SK-N-SH (cell line): ENCODE measurements at regions not wholly inside any gene's neighbourhood (a gene's known extent, or its start where the extent isn't known, plus 50 kb on each side); places are given as distances from the start of the nearest gene placed in this dataset.

Experiments used
- CTCF ChIA-PET: fragments of 300-600, 350-600 bp; formaldehyde crosslinking; extraction: SDS; loops from one replicate; lab custom pipeline; 2021; lab: Yijun Ruan, JAX
- POLR2A ChIA-PET: fragments of 350-600 bp; sonication (Branson Sonifier 250); formaldehyde crosslinking; extraction: SDS; loops from one replicate; lab custom pipeline; 2020; ENCODE audit warnings: antibody characterized with exemption, inconsistent platforms; lab: Yijun Ruan, JAX
- DNase-seq: peaks from one replicate; pipeline ENCODE4 v3.0.0; 2012
- H2AFZ ChIP-seq: fragments of 200-600 bp; sonication (generic); 2 replicates; pipeline ENCODE4 v1.8.1; 2016; ENCODE audit warnings: antibody characterized with exemption, mild to moderate bottlenecking, low read depth
- H3F3A ChIP-seq: fragments of 200-600 bp; sonication (generic); replicated peaks from 2 replicates; pipeline ENCODE3; 2016; ENCODE audit warnings: antibody characterized with exemption, mild to moderate bottlenecking; ENCODE audit not compliant: insufficient read depth
- H3K27ac ChIP-seq, 2 experiments: fragments of 200-500 bp in 1 of 2; fragments of 200-600 bp in 1 of 2; sonication (Bioruptor generic) in 1 of 2; sonication (generic), shearing (Covaris generic) in 1 of 2; 2 replicates each; pipeline versions ENCODE4 v1.5.1 to v1.6.1; 2014 to 2016; ENCODE audit warnings: low read depth in 2 of 2, inconsistent platforms in 1 of 2, low read length in 1 of 2, mild to moderate bottlenecking in 1 of 2, mixed read lengths in 1 of 2
- H3K27me3 ChIP-seq: fragments of 200-600 bp; sonication (generic), shearing (Covaris generic); 2 replicates; pipeline ENCODE4 v1.6.1; 2016; ENCODE audit warnings: mixed run types; ENCODE audit not compliant: insufficient read depth
- H3K36me3 ChIP-seq, 2 experiments: fragments of 200-500 bp in 1 of 2; fragments of 200-600 bp in 1 of 2; sonication (Bioruptor generic) in 1 of 2; sonication (generic) in 1 of 2; replicated peaks in 1 of 2; 2 replicates each; pipeline versions ENCODE3 to v1.5.1; 2014 to 2016; ENCODE audit warnings: low read length in 1 of 2, mild to moderate bottlenecking in 1 of 2; ENCODE audit not compliant: insufficient read depth in 2 of 2, control insufficient read depth in 1 of 2
- H3K4me1 ChIP-seq, 2 experiments: fragments of 200-500 bp in 1 of 2; fragments of 200-600 bp in 1 of 2; sonication (Bioruptor generic) in 1 of 2; sonication (generic), shearing (Covaris generic) in 1 of 2; 2 replicates each; pipeline versions ENCODE4 v1.5.1 to v1.6.1; 2014 to 2016; ENCODE audit warnings: low read depth in 1 of 2, low read length in 1 of 2, mixed run types in 1 of 2; ENCODE audit not compliant: insufficient read depth in 2 of 2, control insufficient read depth in 1 of 2
- H3K4me2 ChIP-seq: fragments of 200-600 bp; sonication (generic), shearing (Covaris generic); 2 replicates; pipeline ENCODE4 v1.6.1; 2017; ENCODE audit warnings: mixed run types
- H3K4me3 ChIP-seq, 2 experiments: fragments of 200-500 bp in 1 of 2; fragments of 200-600 bp in 1 of 2; sonication (Bioruptor generic) in 1 of 2; sonication (generic), shearing (Covaris generic) in 1 of 2; 2 replicates each; pipeline versions ENCODE4 v1.5.1 to v1.8.1; 2014 to 2016; ENCODE audit warnings: low read depth in 2 of 2, inconsistent platforms in 1 of 2, low read length in 1 of 2, mild to moderate bottlenecking in 1 of 2, mixed read lengths in 1 of 2, moderate library complexity in 1 of 2
- H3K79me2 ChIP-seq: fragments of 200-600 bp; sonication (generic); 2 replicates; pipeline ENCODE4 v1.8.1; 2017; ENCODE audit warnings: mild to moderate bottlenecking; ENCODE audit not compliant: insufficient read depth
- H3K9ac ChIP-seq: fragments of 200-600 bp; sonication (generic); 2 replicates; pipeline ENCODE4 v1.6.1; 2017; ENCODE audit warnings: mixed run types
- H3K9me2 ChIP-seq: fragments of 200-600 bp; sonication (generic); 2 replicates; pipeline ENCODE4 v1.6.1; 2017; ENCODE audit warnings: mixed run types
- H3K9me3 ChIP-seq: fragments of 200-600 bp; sonication (generic); 2 replicates; pipeline ENCODE4 v1.6.1; 2017; ENCODE audit warnings: mixed run types, mild to moderate bottlenecking, moderate library complexity
- H4K20me1 ChIP-seq: fragments of 200-600 bp; sonication (generic); 2 replicates; pipeline ENCODE4 v1.6.1; 2017; ENCODE audit warnings: mild to moderate bottlenecking, mixed run types; ENCODE audit not compliant: insufficient read depth
- CHD2 ChIP-seq: fragments of 150-350 bp; IDR thresholded peaks from 2 replicates; pipeline ENCODE4 v1.6.1; 2018; ENCODE audit warnings: low read length; ENCODE audit not compliant: partially characterized antibody
- ELF1 ChIP-seq: IDR thresholded peaks from 2 replicates; pipeline ENCODE4 v1.4.0; 2012
- EP300 ChIP-seq, 2 experiments: IDR thresholded peaks; 2 replicates each; pipeline versions ENCODE4 v1.4.0 to v1.6.1; 2012; ENCODE audit warnings: borderline replicate concordance in 1 of 2, low read depth in 1 of 2, low read length in 1 of 2
- EZH2phosphoT487 ChIP-seq: fragments of 200-600 bp; sonication (generic); IDR thresholded peaks from 2 replicates; pipeline ENCODE4 v1.6.1; 2017; ENCODE audit warnings: low read depth, mixed run types, mild to moderate bottlenecking, antibody characterized with exemption, moderate library complexity, borderline replicate concordance
- FOXJ3 ChIP-seq: sonication (generic); formaldehyde crosslinking; IDR thresholded peaks from 2 replicates; pipeline ENCODE4 v1.5.1; 2020; ENCODE audit warnings: mild to moderate bottlenecking, missing genetic modification reagents
- FOXM1 ChIP-seq: IDR thresholded peaks from 2 replicates; pipeline ENCODE4 v1.4.0; 2012; ENCODE audit warnings: low read depth, mild to moderate bottlenecking
- GABPA ChIP-seq: IDR thresholded peaks from 2 replicates; pipeline ENCODE4 v1.4.0; 2012; ENCODE audit warnings: low read depth, mild to moderate bottlenecking
- MAX ChIP-seq: IDR thresholded peaks from 2 replicates; pipeline ENCODE4 v1.4.0; 2012; ENCODE audit warnings: low read depth
- MEF2A ChIP-seq: IDR thresholded peaks from 2 replicates; pipeline ENCODE4 v1.4.0; 2012; ENCODE audit warnings: low read depth, borderline replicate concordance
- MXI1 ChIP-seq: IDR thresholded peaks from 2 replicates; pipeline ENCODE4 v1.6.1; 2012; ENCODE audit warnings: mild to moderate bottlenecking, low read depth, low read length, improper control_type of control experiment
- NFIC ChIP-seq: IDR thresholded peaks from 2 replicates; pipeline ENCODE4 v1.4.0; 2012; ENCODE audit warnings: borderline replicate concordance
- PBX3 ChIP-seq: IDR thresholded peaks from 2 replicates; pipeline ENCODE4; 2012
- POLR2AphosphoS5 ChIP-seq: IDR thresholded peaks from 2 replicates; pipeline ENCODE4 v1.6.1; 2012; ENCODE audit warnings: low read depth, low read length
- RAD21 ChIP-seq: IDR thresholded peaks from 2 replicates; pipeline ENCODE4 v1.6.1; 2012; ENCODE audit warnings: mild to moderate bottlenecking, low read length
- RCOR1 ChIP-seq: fragments of 150-350 bp; IDR thresholded peaks from 2 replicates; pipeline ENCODE4 v1.6.1; 2017; ENCODE audit warnings: antibody characterized with exemption, low read length
- RFX5 ChIP-seq: IDR thresholded peaks from 2 replicates; pipeline ENCODE4 v1.6.1; 2012; ENCODE audit warnings: mild to moderate bottlenecking, improper control_type of control experiment, low read length
- RXRA ChIP-seq: IDR thresholded peaks from 2 replicates; pipeline ENCODE4 v1.4.0; 2012; ENCODE audit warnings: low read depth, mild to moderate bottlenecking, borderline replicate concordance
- SIN3A ChIP-seq: IDR thresholded peaks from 2 replicates; pipeline ENCODE4 v1.6.1; 2012; ENCODE audit warnings: low read depth, mild to moderate bottlenecking, low read length, moderate library complexity, borderline replicate concordance
- SMC3 ChIP-seq: IDR thresholded peaks from 2 replicates; pipeline ENCODE4 v1.6.1; 2012; ENCODE audit warnings: low read depth, low read length, improper control_type of control experiment
- TCF12 ChIP-seq: IDR thresholded peaks from 2 replicates; pipeline ENCODE4 v1.4.0; 2012
- USF1 ChIP-seq: IDR thresholded peaks from 2 replicates; pipeline ENCODE4 v1.4.0; 2012; ENCODE audit warnings: low read depth, borderline replicate concordance
- YY1 ChIP-seq: IDR thresholded peaks from 2 replicates; pipeline ENCODE4 v1.4.0; 2012; ENCODE audit warnings: low read depth, mild to moderate bottlenecking
- WGBS: methylation state at CpG from one replicate; pipeline ENCODE4 v1.1.6; 2017; ENCODE audit warnings: low lambda C conversion rate; 5-methylcytosine and 5-hydroxymethylcytosine counted together

- no peaks in the 10 kb centered on the region for H3K9me2 ChIP-seq
- no peaks in the 10 kb centered on the region for H3K36me3 ChIP-seq
- H3K4me1 ChIP-seq = no peaks in the 10 kb centered on the region
- H3K4me2 ChIP-seq = no peak overlapping the region
- no peak overlapping the region for H3K27ac ChIP-seq
- no peaks in the 10 kb centered on the region for H3F3A ChIP-seq
- WGBS = 14% methylated on average over 2 of the region's 2 CpGs
- ChIA-PET POLR2A (no interaction called here), CTCF (interaction anchor here (1.3 kb wide), 1 partner anchor 12 kb away, joined by 4 read pairs; no protein-coding TSS in a partner anchor)
- H3K9ac ChIP-seq = no peak overlapping the region
- TF ChIP-seq RFX5 (no peak), MXI1 (no peak), FOXJ3 (CRISPR knock-in tag) (no peak), SMC3 (no peak), CHD2 (no peak), EZH2phosphoT487 (no peak), EP300 (IDR thresholded peaks at IDR 0.05; ENCODE audit: borderline replicate concordance in 1 of 2, low read depth in 1 of 2, low read length in 1 of 2) (no peak), RAD21 (no peak), ELF1 (no peak), FOXM1 (no peak), RCOR1 (no peak), YY1 (no peak), MAX (no peak), RXRA (no peak), PBX3 (no peak)
- H3K9me3 ChIP-seq = no peaks in the 10 kb centered on the region
- no peak overlapping the region for H2AFZ ChIP-seq
- peaks cover 17% of the 10 kb centered on the region; the same call in 1 of the 2 replicates for H3K27me3 ChIP-seq
- no peaks in the 10 kb centered on the region for H4K20me1 ChIP-seq
- no peak for DNase-seq
- no peaks in the 10 kb centered on the region for H3K79me2 ChIP-seq
- no peak overlapping the region for H3K4me3 ChIP-seq
Measured at GRCh38 chr14:29205658-29206057, 439.1 kb downstream of the FOXG1 start.

GRCh38 chr14:29215853-29216252, 449.3 kb downstream of the FOXG1 start:
- Histone ChIP-seq H3K4me1 (peaks cover 0 to 9% of the 10 kb centered on the region in 2 experiments; a peak in 1 of 4 replicates), H3K36me3 (no peaks in the 10 kb centered on the region), H3K27ac (no peak overlapping the region), H3K27me3 (peaks cover 4% of the 10 kb centered on the region; the same call in 1 of the 2 replicates), H3K4me3 (no peak overlapping the region), H4K20me1 (no peaks in the 10 kb centered on the region), H3K79me2 (no peaks in the 10 kb centered on the region), H3K9ac (no peak overlapping the region), H2AFZ (no peak overlapping the region), H3K4me2 (no peak overlapping the region), H3K9me2 (no peaks in the 10 kb centered on the region), H3K9me3 (no peaks in the 10 kb centered on the region), H3F3A (no peaks in the 10 kb centered on the region)
- 68% methylated on average over 3 of the region's 3 CpGs for WGBS
- ChIA-PET POLR2A (no interaction called here), CTCF (no interaction called here)
- no peak for DNase-seq
- no peak for TF ChIP-seq MXI1
- TF ChIP-seq EP300 (IDR thresholded peaks at IDR 0.05; ENCODE audit: borderline replicate concordance in 1 of 2, low read depth in 1 of 2, low read length in 1 of 2) = no peak
- TF ChIP-seq POLR2AphosphoS5 = no peak
- no peak for TF ChIP-seq NFIC
- no peak for TF ChIP-seq SIN3A
- TF ChIP-seq MEF2A = no peak
- no peak for TF ChIP-seq YY1
- no peak for TF ChIP-seq FOXM1
- no peak for TF ChIP-seq RAD21
- no peak for TF ChIP-seq GABPA
- TF ChIP-seq RCOR1 = no peak
- TF ChIP-seq TCF12 = no peak
- no peak for TF ChIP-seq USF1
